IMR-90 (cell line): ENCODE measurements at regions not wholly inside any gene's neighbourhood (a gene's known extent, or its start where the extent isn't known, plus 50 kb on each side); places are given as distances from the start of the nearest gene placed in this dataset.

ENCODE experiments used
- ATAC-seq: fragments of 200-7000 bp; cut with Tn5 transposase; 2 replicates; pipeline ENCODE4 v1.9.1; 2020; ENCODE audit warnings: low read depth, mild to moderate bottlenecking, moderate library complexity
- BruUV-seq: library from RNA; stranded (reverse); fragments of 400-500 nt; replicated peaks from 2 replicates; lab custom pipeline; 2021; lab: Mats Ljungman, UMichigan
- CTCF ChIA-PET: fragments of 300-600 bp; formaldehyde crosslinking; extraction: SDS; loops from one replicate; lab custom pipeline; 2021; ENCODE audit warnings: antibody characterized with exemption; lab: Yijun Ruan, JAX
- POLR2A ChIA-PET: fragments of 300-600 bp; sonication (Branson Sonifier 250); formaldehyde crosslinking; loops from one replicate; lab custom pipeline; 2022; ENCODE audit warnings: antibody characterized with exemption; ENCODE audit not compliant: unreplicated experiment; lab: Charles Lee
- DNase-seq: peaks from one replicate; pipeline ENCODE4 v3.0.0; 2013
- H2AFZ ChIP-seq: replicated peaks from 2 replicates; pipeline ENCODE3; 2013; ENCODE audit warnings: low read length, mild to moderate bottlenecking; ENCODE audit not compliant: poor library complexity
- H2AK5ac ChIP-seq: 2 replicates; pipeline ENCODE4 v1.6.1; 2013; ENCODE audit warnings: low read depth, low read length, inconsistent platforms
- H2AK9ac ChIP-seq: replicated peaks from 2 replicates; pipeline ENCODE3; 2013; ENCODE audit warnings: mild to moderate bottlenecking, low read depth, low read length, moderate library complexity; ENCODE audit not compliant: poor library complexity
- H2BK120ac ChIP-seq: 2 replicates; pipeline ENCODE4 v1.6.1; 2013; ENCODE audit warnings: low read depth, low read length, inconsistent platforms
- H2BK15ac ChIP-seq: 3 replicates; pipeline ENCODE4 v1.6.1; 2013; ENCODE audit warnings: low read depth, low read length, inconsistent platforms
- H2BK20ac ChIP-seq: 2 replicates; pipeline ENCODE4 v1.6.1; 2013; ENCODE audit warnings: low read depth, mild to moderate bottlenecking, inconsistent platforms, low read length, moderate library complexity
- H2BK5ac ChIP-seq: 2 replicates; pipeline ENCODE4 v1.6.1; 2013; ENCODE audit warnings: mild to moderate bottlenecking, low read depth, low read length, inconsistent platforms; ENCODE audit not compliant: poor library complexity, severe bottlenecking
- H3K14ac ChIP-seq: replicated peaks from 2 replicates; pipeline ENCODE4 v1.6.1; 2013; ENCODE audit warnings: low read depth, low read length, inconsistent platforms
- H3K18ac ChIP-seq: 2 replicates; pipeline ENCODE4 v1.6.1; 2013; ENCODE audit warnings: low read depth, low read length, control low read depth
- H3K23ac ChIP-seq: 2 replicates; pipeline ENCODE4 v1.6.1; 2013; ENCODE audit warnings: low read depth, low read length, inconsistent platforms
- H3K27ac ChIP-seq: 2 replicates; pipeline ENCODE4 v1.5.1; 2013; ENCODE audit warnings: mild to moderate bottlenecking, control low read depth, low read length; ENCODE audit not compliant: insufficient read depth
- H3K27me3 ChIP-seq: 2 replicates; pipeline ENCODE4 v1.6.1; 2013; ENCODE audit warnings: low read length; ENCODE audit not compliant: control insufficient read depth, insufficient read depth
- H3K36me3 ChIP-seq: 2 replicates; pipeline ENCODE4 v1.6.1; 2013; ENCODE audit warnings: low read length, mixed read lengths; ENCODE audit not compliant: control insufficient read depth, insufficient read depth
- H3K4ac ChIP-seq: 2 replicates; pipeline ENCODE4 v1.6.1; 2013; ENCODE audit warnings: low read depth, low read length, inconsistent platforms
- H3K4me1 ChIP-seq: 2 replicates; pipeline ENCODE4 v1.6.1; 2013; ENCODE audit warnings: low read length, mixed read lengths; ENCODE audit not compliant: control insufficient read depth, insufficient read depth
- H3K4me2 ChIP-seq: 2 replicates; pipeline ENCODE4 v1.6.1; 2013; ENCODE audit warnings: low read depth, mild to moderate bottlenecking, control low read depth, low read length, moderate library complexity
- H3K4me3 ChIP-seq: 2 replicates; pipeline ENCODE4 v1.5.1; 2013; ENCODE audit warnings: low read depth, mild to moderate bottlenecking, control low read depth, low read length, moderate library complexity; ENCODE audit not compliant: insufficient read depth
- H3K56ac ChIP-seq: 2 replicates; pipeline ENCODE4 v1.6.1; 2013; ENCODE audit warnings: low read length, inconsistent platforms; ENCODE audit not compliant: insufficient read depth; ENCODE audit errors: extremely low read depth
- H3K79me1 ChIP-seq, 2 experiments: 2 replicates each; pipeline ENCODE4 v1.6.1; 2013; ENCODE audit warnings: low read length in 2 of 2, inconsistent platforms in 1 of 2, low read depth in 1 of 2
- H3K9ac ChIP-seq: 2 replicates; pipeline ENCODE4 v1.6.1; 2013; ENCODE audit warnings: low read depth, low read length, control low read depth
- H3K9me1 ChIP-seq: 2 replicates; pipeline ENCODE4 v1.6.1; 2013; ENCODE audit warnings: low read length, inconsistent platforms; ENCODE audit not compliant: insufficient read depth
- H3K9me3 ChIP-seq: 2 replicates; pipeline ENCODE4 v1.6.1; 2013; ENCODE audit warnings: low read length; ENCODE audit not compliant: control insufficient read depth, insufficient read depth
- H4K20me1 ChIP-seq: 2 replicates; pipeline ENCODE4 v1.6.1; 2013; ENCODE audit warnings: low read length, inconsistent platforms; ENCODE audit not compliant: insufficient read depth
- H4K5ac ChIP-seq: 2 replicates; pipeline ENCODE4 v1.6.1; 2013; ENCODE audit warnings: mild to moderate bottlenecking, low read depth, low read length, control low read depth
- H4K8ac ChIP-seq, 2 experiments: 2 replicates each; pipeline ENCODE4 v1.6.1; 2013; ENCODE audit warnings: low read depth in 2 of 2, low read length in 2 of 2, control low read depth in 1 of 2, inconsistent platforms in 1 of 2
- H4K91ac ChIP-seq: 2 replicates; pipeline ENCODE4 v1.6.1; 2013; ENCODE audit warnings: low read depth, low read length, inconsistent platforms; ENCODE audit not compliant: insufficient read depth
- MAFK ChIP-seq: IDR thresholded peaks from 2 replicates; pipeline ENCODE4 v1.6.1; 2012; ENCODE audit warnings: low read depth, low read length, improper control_type of control experiment
- POLR2A ChIP-seq: IDR thresholded peaks from 2 replicates; pipeline ENCODE4 v1.6.1; 2012; ENCODE audit warnings: mild to moderate bottlenecking, low read depth, low read length
- WGBS, 2 experiments: methylation state at CpG; one replicate each; pipeline versions ENCODE4 v1.1.5 to v1.1.7; 2013; ENCODE audit warnings: missing lambda C conversion rate in 2 of 2; ENCODE audit not compliant: insufficient read length in 1 of 2; ENCODE audit errors: extremely low coverage in 2 of 2; 5-methylcytosine and 5-hydroxymethylcytosine counted together
- dilution Hi-C: fragments of 300-500 bp; cut with HindIII; formaldehyde crosslinking; loops from one replicate; pipeline ENCODE4 v1.14.3; 2018; ENCODE audit warnings: low sequenced_read_pairs; ENCODE audit not compliant: unreplicated experiment
- in situ Hi-C: fragments of 300-500 bp; cut with MboI; formaldehyde crosslinking; loops from 3 replicates; pipeline ENCODE4 v1.14.3; 2019; ENCODE audit warnings: low sequenced_read_pairs, inconsistent platforms, mixed read lengths
- intact Hi-C: fragments of 100-400 bp; cut with micrococcal nuclease; formaldehyde crosslinking; loops from 2 replicates; pipeline ENCODE4 v1.10.0; 2022
- TF ChIP-seq, protein P1 (sequence below): fragments of 150-350 bp; IDR thresholded peaks from 2 replicates; pipeline ENCODE4 v1.6.1; 2016; ENCODE audit warnings: low read depth, mild to moderate bottlenecking, low read length, moderate library complexity, borderline replicate concordance

DNA sequence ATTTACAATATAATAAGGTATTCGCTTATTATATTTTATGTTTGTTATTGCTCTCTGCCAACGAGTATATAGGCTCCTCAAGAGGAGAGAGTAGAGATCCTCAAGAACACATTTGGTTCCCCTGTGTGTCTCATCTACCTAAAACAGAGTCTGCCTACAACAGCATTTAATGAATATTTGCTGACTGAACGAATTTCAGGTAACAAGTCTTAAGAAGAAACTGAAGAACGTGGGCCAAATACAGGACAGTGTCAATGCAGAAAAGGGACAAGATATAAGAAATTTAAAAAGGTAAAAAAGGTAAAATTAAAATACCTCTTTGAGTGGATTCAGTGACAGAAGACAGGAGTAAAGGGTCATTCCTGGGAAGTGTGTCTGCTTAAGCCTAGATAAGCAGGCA, 129.2 kb downstream of the HNMT start:
- Histone ChIP-seq H3K4ac (no peak overlapping the region), H2AK9ac (no peak overlapping the region), H4K20me1 (no peaks in the 10 kb centered on the region), H2BK120ac (no peak overlapping the region), H3K23ac (no peak overlapping the region), H3K36me3 (no peaks in the 10 kb centered on the region), H3K27me3 (peaks cover 4% of the 10 kb centered on the region), H3K14ac (no peak overlapping the region), H2BK5ac (no peak overlapping the region), H2BK15ac (no peak overlapping the region), H3K79me1 (no peaks in the 10 kb centered on the region), H3K56ac (no peak overlapping the region), H3K9me1 (no peaks in the 10 kb centered on the region), H3K9ac (no peak overlapping the region), H3K18ac (no peak overlapping the region), H4K91ac (no peak overlapping the region), H4K5ac (no peak overlapping the region), H2AFZ (no peak overlapping the region), H2AK5ac (no peak overlapping the region), H3K4me3 (no peak overlapping the region), H3K9me3 (no peaks in the 10 kb centered on the region), H3K27ac (no peak overlapping the region), H4K8ac (no peak overlapping the region), H3K4me2 (no peak overlapping the region), H3K4me1 (no peaks in the 10 kb centered on the region), H2BK20ac (no peak overlapping the region)
- no peak for ATAC-seq
- TF ChIP-seq MAFK, result peak; percentile 89
- no peak for TF ChIP-seq POLR2A
- TF ChIP-seq, protein P1, sequence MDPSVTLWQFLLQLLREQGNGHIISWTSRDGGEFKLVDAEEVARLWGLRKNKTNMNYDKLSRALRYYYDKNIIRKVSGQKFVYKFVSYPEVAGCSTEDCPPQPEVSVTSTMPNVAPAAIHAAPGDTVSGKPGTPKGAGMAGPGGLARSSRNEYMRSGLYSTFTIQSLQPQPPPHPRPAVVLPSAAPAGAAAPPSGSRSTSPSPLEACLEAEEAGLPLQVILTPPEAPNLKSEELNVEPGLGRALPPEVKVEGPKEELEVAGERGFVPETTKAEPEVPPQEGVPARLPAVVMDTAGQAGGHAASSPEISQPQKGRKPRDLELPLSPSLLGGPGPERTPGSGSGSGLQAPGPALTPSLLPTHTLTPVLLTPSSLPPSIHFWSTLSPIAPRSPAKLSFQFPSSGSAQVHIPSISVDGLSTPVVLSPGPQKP, result no peak
- POLR2A ChIA-PET, result no interaction called here
- in situ Hi-C loops, result loop anchor here (10.0 kb wide), 2 partner anchors 149 to 179 kb away; no protein-coding TSS in a partner anchor
- no TSS peak for BruUV-seq
- CTCF ChIA-PET, result no interaction called here
- no peak for DNase-seq
- intact Hi-C loops, result loop anchor here (5.0 kb wide), 1 partner anchor 694 kb away; no protein-coding TSS in a partner anchor
- dilution Hi-C loops, result no loop called here
- WGBS, 2 experiments, result no CpG with 5 or more reads among the region's 4 CpGs
